Mesenchymal stem cell (in vitro differentiated cells and primary cell): ENCODE measurements at regions not wholly inside any gene's neighbourhood (a gene's known extent, or its start where the extent isn't known, plus 50 kb on each side); places are given as distances from the start of the nearest gene placed in this dataset.

Experiments
- DNase-seq: peaks from one replicate; pipeline ENCODE4 v3.0.0-alpha.2; 2013
- H2AFZ ChIP-seq: one replicate; pipeline ENCODE4 v1.6.1; 2013; ENCODE audit warnings: low read depth, mild to moderate bottlenecking, control low read depth, inconsistent platforms, low read length, moderate library complexity
- H2AK5ac ChIP-seq: 2 replicates; pipeline ENCODE4 v1.6.1; 2013; ENCODE audit warnings: low read length, moderate library complexity, mild to moderate bottlenecking, inconsistent platforms; ENCODE audit not compliant: severe bottlenecking
- H2BK120ac ChIP-seq: one replicate; pipeline ENCODE4 v1.6.1; 2013; ENCODE audit warnings: low read depth, mild to moderate bottlenecking, inconsistent platforms, low read length, moderate library complexity
- H2BK12ac ChIP-seq, 2 experiments: one replicate each; pipeline ENCODE4 v1.6.1; 2013; ENCODE audit warnings: inconsistent platforms in 2 of 2, low read length in 2 of 2, mild to moderate bottlenecking in 2 of 2, moderate library complexity in 2 of 2, control low read depth in 1 of 2
- H2BK15ac ChIP-seq: one replicate; pipeline ENCODE4 v1.6.1; 2013; ENCODE audit warnings: mild to moderate bottlenecking, low read depth, inconsistent platforms; ENCODE audit not compliant: poor library complexity, severe bottlenecking
- H2BK5ac ChIP-seq: 2 replicates; pipeline ENCODE4 v1.6.1; 2013; ENCODE audit warnings: low read depth, mild to moderate bottlenecking, low read length, control low read depth, inconsistent platforms; ENCODE audit not compliant: poor library complexity, severe bottlenecking
- H3K14ac ChIP-seq, 2 experiments: one replicate each; pipeline ENCODE4 v1.6.1; 2013; ENCODE audit warnings: inconsistent platforms in 2 of 2, low read length in 2 of 2, control low read depth in 1 of 2, mild to moderate bottlenecking in 1 of 2, moderate library complexity in 1 of 2
- H3K18ac ChIP-seq, 2 experiments: one replicate each; pipeline ENCODE4 v1.6.1; 2013; ENCODE audit warnings: inconsistent platforms in 2 of 2, low read length in 2 of 2, control low read depth in 1 of 2, low read depth in 1 of 2, mild to moderate bottlenecking in 1 of 2
- H3K23ac ChIP-seq, 2 experiments: one replicate each; pipeline ENCODE4 v1.6.1; 2013; ENCODE audit warnings: inconsistent platforms in 2 of 2, low read length in 2 of 2, mild to moderate bottlenecking in 2 of 2, moderate library complexity in 2 of 2, control low read depth in 1 of 2
- H3K27ac ChIP-seq: 2 replicates; pipeline ENCODE4 v1.5.1; 2013; ENCODE audit warnings: mild to moderate bottlenecking, moderate library complexity, low read length, control low read depth, inconsistent platforms; ENCODE audit not compliant: poor library complexity, severe bottlenecking
- H3K27me3 ChIP-seq, 2 experiments: 2 replicates each; pipeline versions ENCODE4 v1.6.1 to v1.7.0; 2013; ENCODE audit warnings: low read length in 2 of 2, mild to moderate bottlenecking in 2 of 2, moderate library complexity in 2 of 2, control low read depth in 1 of 2, inconsistent platforms in 1 of 2; ENCODE audit not compliant: control insufficient read depth in 1 of 2, insufficient read depth in 1 of 2
- H3K36me3 ChIP-seq, 2 experiments: 2 replicates each; pipeline versions ENCODE4 v1.6.1 to v1.7.0; 2013; ENCODE audit warnings: low read length in 2 of 2, control low read depth in 1 of 2, inconsistent platforms in 1 of 2, low read depth in 1 of 2, mild to moderate bottlenecking in 1 of 2; ENCODE audit not compliant: insufficient read depth in 2 of 2, control insufficient read depth in 1 of 2
- H3K4ac ChIP-seq, 2 experiments: one replicate each; pipeline ENCODE4 v1.6.1; 2013; ENCODE audit warnings: inconsistent platforms in 2 of 2, low read length in 2 of 2, mild to moderate bottlenecking in 2 of 2, moderate library complexity in 2 of 2, control low read depth in 1 of 2, low read depth in 1 of 2
- H3K4me1 ChIP-seq: 2 replicates; pipeline ENCODE4 v1.6.1; 2013; ENCODE audit warnings: low read depth, low read length, control low read depth; ENCODE audit not compliant: control insufficient read depth, insufficient read depth
- H3K4me2 ChIP-seq: 2 replicates; pipeline ENCODE4 v1.6.1; 2013; ENCODE audit warnings: low read length, mild to moderate bottlenecking, inconsistent platforms; ENCODE audit not compliant: poor library complexity, severe bottlenecking
- H3K4me3 ChIP-seq, 2 experiments: 2 replicates each; pipeline versions ENCODE4 v1.5.1 to v1.7.0; 2013; ENCODE audit warnings: low read length in 2 of 2, mild to moderate bottlenecking in 2 of 2, control low read depth in 1 of 2, low read depth in 1 of 2; ENCODE audit not compliant: insufficient read depth in 1 of 2
- H3K79me1 ChIP-seq: replicated peaks from 2 replicates; pipeline ENCODE4 v1.6.1; 2013; ENCODE audit warnings: mild to moderate bottlenecking, control low read depth, low read length, inconsistent platforms; ENCODE audit not compliant: poor library complexity, severe bottlenecking
- H3K9ac ChIP-seq: 2 replicates; pipeline ENCODE4 v1.7.0; 2013; ENCODE audit warnings: mild to moderate bottlenecking, low read length, moderate library complexity
- H3K9me3 ChIP-seq: 2 replicates; pipeline ENCODE4 v1.7.0; 2013; ENCODE audit warnings: mild to moderate bottlenecking, low read length; ENCODE audit not compliant: control insufficient read depth
- H4K8ac ChIP-seq: one replicate; pipeline ENCODE4 v1.6.1; 2013; ENCODE audit warnings: inconsistent platforms, mild to moderate bottlenecking, low read length, moderate library complexity
- H4K91ac ChIP-seq: one replicate; pipeline ENCODE4 v1.6.1; 2013; ENCODE audit warnings: mild to moderate bottlenecking, low read length, inconsistent platforms
- WGBS: methylation state at CpG from one replicate; pipeline ENCODE4 v1.1.7; 2013; ENCODE audit warnings: mixed read lengths; 5-methylcytosine and 5-hydroxymethylcytosine counted together

DNA sequence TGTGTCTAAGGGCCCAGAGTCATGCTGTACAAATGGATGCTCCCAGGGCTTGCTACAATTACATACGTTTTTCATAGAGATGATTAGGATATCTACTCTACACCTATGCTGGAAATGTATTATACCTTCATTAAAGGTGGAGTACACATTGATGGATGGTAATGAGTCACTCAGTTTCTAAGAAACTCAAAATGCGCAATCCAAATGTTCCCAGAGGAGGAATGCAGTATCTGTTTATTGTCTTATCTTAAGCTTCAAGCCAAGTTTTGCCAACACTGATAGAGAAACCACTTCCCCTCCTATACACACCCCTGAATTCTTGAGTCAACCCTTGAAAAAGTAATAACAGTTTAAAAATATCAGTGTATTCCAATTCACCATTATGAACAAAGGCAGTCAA lies 266.6 kb upstream of the FAR2 start:
- no peak overlapping the region for H4K91ac ChIP-seq
- H2AFZ ChIP-seq, result no peak overlapping the region
- no peak overlapping the region for H2BK12ac ChIP-seq
- H3K36me3 ChIP-seq, result no peaks in the 10 kb centered on the region
- H3K79me1 ChIP-seq, result no peaks in the 10 kb centered on the region
- no peak overlapping the region for H3K4me2 ChIP-seq
- no peak overlapping the region for H3K27ac ChIP-seq
- H4K8ac ChIP-seq, result no peak overlapping the region
- no peak overlapping the region for H2AK5ac ChIP-seq
- H3K27me3 ChIP-seq, result no peaks in the 10 kb centered on the region
- no peak overlapping the region for H2BK120ac ChIP-seq
- 75% methylated on average over 1 of the region's 2 CpGs for WGBS
- H3K14ac ChIP-seq, result no peak overlapping the region
- H3K9ac ChIP-seq, result no peak overlapping the region
- H3K9me3 ChIP-seq, result no peaks in the 10 kb centered on the region
- no peak overlapping the region for H2BK5ac ChIP-seq
- H3K4ac ChIP-seq, result no peak overlapping the region
- H3K4me3 ChIP-seq, result no peak overlapping the region
- no peak overlapping the region for H2BK15ac ChIP-seq
- no peak overlapping the region for H3K23ac ChIP-seq
- no peaks in the 10 kb centered on the region for H3K4me1 ChIP-seq
- H3K18ac ChIP-seq, result no peak overlapping the region
- peak; percentile 52 for DNase-seq

DNA sequence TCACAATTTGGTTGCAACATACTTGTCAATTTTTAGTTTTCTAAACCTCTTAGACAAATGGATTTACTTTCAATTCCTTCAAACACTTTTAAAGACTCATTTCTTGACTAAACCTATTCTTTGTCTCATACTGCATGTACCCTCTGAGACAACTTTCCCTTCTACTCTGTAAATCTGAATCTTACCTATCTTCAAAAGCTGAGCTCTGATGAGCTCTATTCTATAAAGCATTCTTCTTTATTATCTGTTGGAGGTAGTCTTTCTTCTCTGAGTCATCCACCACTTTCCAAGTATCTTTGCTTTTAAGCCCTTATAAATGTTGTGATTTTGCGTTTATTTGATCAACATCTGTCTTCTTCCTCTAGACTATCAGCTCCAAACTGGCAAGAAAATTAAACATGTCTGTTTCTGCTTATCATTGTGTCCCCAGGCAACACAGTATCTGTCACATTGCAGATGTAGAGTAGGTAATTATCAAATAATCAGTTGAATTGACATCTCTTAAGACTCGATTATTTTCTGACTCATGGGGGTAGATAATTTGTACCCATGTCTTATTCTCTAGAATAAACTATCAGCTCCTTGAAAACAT lies 265.6 kb upstream of the FAR2 start:
- no peak overlapping the region for H4K91ac ChIP-seq
- H3K4ac ChIP-seq, result no peak overlapping the region
- H3K23ac ChIP-seq, result no peak overlapping the region
- H3K9me3 ChIP-seq, result no peaks in the 10 kb centered on the region
- H3K4me3 ChIP-seq, result no peak overlapping the region
- no peaks in the 10 kb centered on the region for H3K27me3 ChIP-seq
- H3K9ac ChIP-seq, result no peak overlapping the region
- peak; percentile 30 for DNase-seq
- no peak overlapping the region for H2BK120ac ChIP-seq
- no peaks in the 10 kb centered on the region for H3K4me1 ChIP-seq
- no peak overlapping the region for H4K8ac ChIP-seq
- 50% methylated on average over 1 of the region's 2 CpGs for WGBS
- H2AK5ac ChIP-seq, result no peak overlapping the region
- no peaks in the 10 kb centered on the region for H3K79me1 ChIP-seq
- no peak overlapping the region for H2BK5ac ChIP-seq
- H2BK12ac ChIP-seq, result no peak overlapping the region
- H3K27ac ChIP-seq, result no peak overlapping the region
- H3K4me2 ChIP-seq, result no peak overlapping the region
- H3K18ac ChIP-seq, result no peak overlapping the region
- no peak overlapping the region for H3K14ac ChIP-seq
- H2BK15ac ChIP-seq, result no peak overlapping the region
- no peak overlapping the region for H2AFZ ChIP-seq
- no peaks in the 10 kb centered on the region for H3K36me3 ChIP-seq

- Histone ChIP-seq H3K4me1 (no peaks in the 10 kb centered on the region), H3K79me1 (no peaks in the 10 kb centered on the region), H3K4me3 (no peak overlapping the region), H3K18ac (no peak overlapping the region), H4K91ac (no peak overlapping the region), H2BK120ac (no peak overlapping the region), H3K4ac (no peak overlapping the region), H2BK12ac (no peak overlapping the region), H4K8ac (no peak overlapping the region), H2AK5ac (no peak overlapping the region), H2AFZ (no peak overlapping the region), H3K27ac (no peak overlapping the region), H2BK5ac (no peak overlapping the region), H3K36me3 (no peaks in the 10 kb centered on the region), H3K9ac (peak overlapping the region; percentile 9), H3K27me3 (no peaks in the 10 kb centered on the region), H3K4me2 (no peak overlapping the region), H3K23ac (no peak overlapping the region), H3K9me3 (no peaks in the 10 kb centered on the region), H3K14ac (no peak overlapping the region), H2BK15ac (no peak overlapping the region)
- peak; percentile 23 for DNase-seq
- WGBS, result 59% methylated on average over 3 of the region's 3 CpGs
Observed at GRCh38 chr12:28884904-28885679, 264.0 kb upstream of the FAR2 start.

DNA sequence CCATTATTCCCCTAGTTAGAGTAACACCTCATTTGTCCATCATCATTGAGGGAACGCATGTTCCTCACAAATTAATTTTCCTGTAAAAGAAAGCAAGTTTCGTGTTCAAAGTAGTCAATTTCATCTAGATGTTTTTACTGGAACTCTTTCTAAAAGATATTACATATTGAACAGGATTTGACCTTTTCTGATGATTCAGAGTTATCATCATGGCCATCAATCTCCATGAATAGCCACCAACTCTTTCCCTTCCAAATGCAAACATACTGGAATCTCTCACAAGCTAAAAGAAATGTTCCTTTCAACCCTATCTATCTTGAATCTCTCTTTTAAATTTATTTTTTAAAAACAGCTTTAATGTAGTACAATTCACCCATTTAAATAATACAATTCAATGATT lies 263.1 kb upstream of the FAR2 start:
- Histone ChIP-seq H4K8ac (no peak overlapping the region), H3K27ac (no peak overlapping the region), H3K27me3 (no peaks in the 10 kb centered on the region), H2BK120ac (no peak overlapping the region), H3K9ac (no peak overlapping the region), H2BK5ac (no peak overlapping the region), H2BK15ac (no peak overlapping the region), H3K9me3 (no peaks in the 10 kb centered on the region), H4K91ac (no peak overlapping the region), H3K4me3 (no peak overlapping the region), H3K4me1 (no peaks in the 10 kb centered on the region), H2AK5ac (no peak overlapping the region), H3K4ac (no peak overlapping the region), H2AFZ (no peak overlapping the region), H3K14ac (no peak overlapping the region), H3K23ac (no peak overlapping the region), H2BK12ac (no peak overlapping the region), H3K18ac (no peak overlapping the region), H3K36me3 (no peaks in the 10 kb centered on the region), H3K4me2 (no peak overlapping the region), H3K79me1 (no peaks in the 10 kb centered on the region)
- no CpG with 5 or more reads among the region's 2 CpGs for WGBS
- no peak for DNase-seq
